ENCODE measurements at regions not wholly inside any gene's neighbourhood (a gene's known extent, or its start where the extent isn't known, plus 50 kb on each side); places are given as distances from the start of the nearest gene placed in this dataset.

- Histone ChIP-seq H3K27me3 (no peaks in the 10 kb centered on the region), H3K9me3 (no peaks in the 10 kb centered on the region)
Measured at GRCh38 chrX:110435196-110435595, 76.5 kb downstream of the RTL9 start.

DNA sequence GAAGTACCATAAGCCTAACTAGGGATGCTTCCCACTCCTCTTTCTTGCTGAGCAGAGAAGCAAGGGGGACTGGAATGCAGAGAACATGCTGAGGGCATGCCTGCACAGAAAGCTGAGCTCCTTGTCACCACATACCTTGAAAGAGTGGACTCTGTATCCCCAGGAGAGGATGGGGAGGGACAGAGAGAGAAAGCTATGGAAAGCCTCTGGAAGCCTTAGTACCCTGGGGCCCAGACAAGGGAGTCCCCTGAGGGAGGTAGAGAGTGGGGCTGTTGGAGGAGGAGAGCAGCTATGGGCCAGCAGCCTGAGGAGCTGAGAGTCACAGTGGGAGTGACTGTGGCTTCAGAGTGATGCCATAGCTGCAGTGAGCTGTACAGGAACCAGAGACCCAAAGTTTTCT is 77.9 kb downstream of the RTL9 start:
- no peaks in the 10 kb centered on the region for H3K4me1 ChIP-seq
- H3K27me3 ChIP-seq = no peaks in the 10 kb centered on the region
- H3K9me3 ChIP-seq = no peaks in the 10 kb centered on the region
- no peak for TF ChIP-seq CTCF (IDR thresholded peaks at IDR 0.05)
- H3K27ac ChIP-seq = no peak overlapping the region
- H3K36me3 ChIP-seq = no peaks in the 10 kb centered on the region
- no peak overlapping the region for H3K4me3 ChIP-seq
- no peak for DNase-seq (ENCODE audit: low spot score)

More at GRCh38 chrX:110435196-110435595, 76.5 kb downstream of the RTL9 start:
- Histone ChIP-seq H3K4me1 (no peaks in the 10 kb centered on the region), H3K36me3 (no peaks in the 10 kb centered on the region), H3K27ac (no peak overlapping the region), H3K4me3 (no peak overlapping the region)
- no peak for TF ChIP-seq CTCF (IDR thresholded peaks at IDR 0.05)
- no peak for DNase-seq (ENCODE audit: low spot score)

GRCh38 chrX:110437686-110438085 is 79.0 kb downstream of the RTL9 start:
- no peak for DNase-seq (ENCODE audit: low spot score)
- no peaks in the 10 kb centered on the region for H3K36me3 ChIP-seq
- no peak for TF ChIP-seq CTCF (IDR thresholded peaks at IDR 0.05)
- no peak overlapping the region for H3K27ac ChIP-seq
- no peaks in the 10 kb centered on the region for H3K27me3 ChIP-seq
- H3K4me3 ChIP-seq = no peak overlapping the region
- H3K4me1 ChIP-seq = no peaks in the 10 kb centered on the region
- H3K9me3 ChIP-seq = no peaks in the 10 kb centered on the region

DNA sequence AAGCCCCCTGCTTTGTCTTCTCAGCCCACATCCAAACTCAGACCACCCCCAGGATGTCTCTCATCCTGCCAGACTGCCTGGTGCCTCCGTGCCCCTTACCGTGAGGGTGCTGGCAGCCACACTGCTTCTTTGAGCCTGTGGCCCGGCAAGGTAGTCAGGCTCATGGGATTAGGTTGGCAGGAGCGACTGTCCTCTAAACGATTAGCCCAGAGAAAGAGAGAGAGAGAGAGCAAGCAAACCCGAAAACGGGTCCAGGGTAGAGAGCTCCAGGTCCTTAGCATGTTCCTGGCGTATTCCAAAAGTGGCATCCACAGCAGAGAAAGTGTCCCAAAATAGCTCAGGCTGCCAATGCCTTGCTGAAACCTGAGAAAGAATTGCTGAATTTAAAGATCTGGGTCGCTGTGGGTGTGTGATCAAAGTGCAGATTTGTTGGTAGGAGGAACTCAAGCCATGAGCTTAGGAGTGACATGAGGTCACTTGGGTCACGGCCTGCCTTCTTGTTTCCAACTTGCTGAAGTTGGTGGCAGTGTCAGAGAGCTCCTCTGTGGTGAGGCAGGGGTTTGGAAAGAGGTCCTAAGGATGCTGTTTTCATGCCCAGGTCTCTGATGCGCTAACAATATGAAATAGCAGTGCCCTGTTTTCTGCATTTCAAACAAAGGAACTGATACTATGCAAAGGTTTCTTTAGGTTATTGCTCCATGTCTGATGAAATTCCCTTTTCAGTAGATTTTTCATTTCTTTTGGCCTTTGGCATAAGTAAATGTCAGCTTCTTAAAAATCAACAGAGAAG is 81.6 kb downstream of the RTL9 start:
- H3K36me3 ChIP-seq = no peaks in the 10 kb centered on the region
- no peak overlapping the region for H3K4me3 ChIP-seq
- H3K9me3 ChIP-seq = no peaks in the 10 kb centered on the region
- no peak for DNase-seq (ENCODE audit: low spot score)
- no peak overlapping the region for H3K27ac ChIP-seq
- no peaks in the 10 kb centered on the region for H3K4me1 ChIP-seq
- TF ChIP-seq CTCF (IDR thresholded peaks at IDR 0.05) = no peak
- H3K27me3 ChIP-seq = no peaks in the 10 kb centered on the region

DNA sequence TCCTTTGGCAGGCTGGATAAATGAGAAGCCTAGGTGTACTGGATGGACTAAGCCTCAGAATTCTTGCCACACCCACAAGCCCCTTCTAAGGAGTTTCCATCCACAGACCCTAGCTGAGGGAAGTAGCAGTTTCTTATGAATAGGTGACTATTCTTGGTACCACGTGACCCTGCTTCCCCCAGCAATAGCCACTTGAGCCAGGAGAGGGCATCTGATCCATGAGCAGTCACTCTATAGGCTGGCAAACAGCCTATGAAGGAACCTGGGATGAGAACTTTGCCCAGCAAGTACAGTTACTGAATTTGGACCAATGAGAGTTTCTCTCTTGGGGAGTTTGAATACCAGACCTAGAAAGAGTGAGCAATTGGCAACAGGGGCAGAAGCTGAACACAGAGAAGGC is 84.0 kb downstream of the RTL9 start:
- Histone ChIP-seq H3K27me3 (no peaks in the 10 kb centered on the region), H3K4me1 (no peaks in the 10 kb centered on the region), H3K36me3 (no peaks in the 10 kb centered on the region), H3K27ac (no peak overlapping the region), H3K4me3 (no peak overlapping the region), H3K9me3 (no peaks in the 10 kb centered on the region)
- no peak for DNase-seq (ENCODE audit: low spot score)
- TF ChIP-seq CTCF (IDR thresholded peaks at IDR 0.05) = peak in 1 of 2 donors; percentile 25

GRCh38 chrX:110444996-110445395 is 86.3 kb downstream of the RTL9 start:
- no peak overlapping the region for H3K4me3 ChIP-seq
- H3K27ac ChIP-seq = no peak overlapping the region
- H3K27me3 ChIP-seq = no peaks in the 10 kb centered on the region
- no peaks in the 10 kb centered on the region for H3K9me3 ChIP-seq
- H3K36me3 ChIP-seq = no peaks in the 10 kb centered on the region
- no peaks in the 10 kb centered on the region for H3K4me1 ChIP-seq
- TF ChIP-seq CTCF (IDR thresholded peaks at IDR 0.05) = no peak
- DNase-seq (ENCODE audit: low spot score) = no peak

Measured in right atrium auricular region (tissue), 2 donors.